ENCODE measurements at regions not wholly inside any gene's neighbourhood (a gene's known extent, or its start where the extent isn't known, plus 50 kb on each side); places are given as distances from the start of the nearest gene placed in this dataset.

DNA sequence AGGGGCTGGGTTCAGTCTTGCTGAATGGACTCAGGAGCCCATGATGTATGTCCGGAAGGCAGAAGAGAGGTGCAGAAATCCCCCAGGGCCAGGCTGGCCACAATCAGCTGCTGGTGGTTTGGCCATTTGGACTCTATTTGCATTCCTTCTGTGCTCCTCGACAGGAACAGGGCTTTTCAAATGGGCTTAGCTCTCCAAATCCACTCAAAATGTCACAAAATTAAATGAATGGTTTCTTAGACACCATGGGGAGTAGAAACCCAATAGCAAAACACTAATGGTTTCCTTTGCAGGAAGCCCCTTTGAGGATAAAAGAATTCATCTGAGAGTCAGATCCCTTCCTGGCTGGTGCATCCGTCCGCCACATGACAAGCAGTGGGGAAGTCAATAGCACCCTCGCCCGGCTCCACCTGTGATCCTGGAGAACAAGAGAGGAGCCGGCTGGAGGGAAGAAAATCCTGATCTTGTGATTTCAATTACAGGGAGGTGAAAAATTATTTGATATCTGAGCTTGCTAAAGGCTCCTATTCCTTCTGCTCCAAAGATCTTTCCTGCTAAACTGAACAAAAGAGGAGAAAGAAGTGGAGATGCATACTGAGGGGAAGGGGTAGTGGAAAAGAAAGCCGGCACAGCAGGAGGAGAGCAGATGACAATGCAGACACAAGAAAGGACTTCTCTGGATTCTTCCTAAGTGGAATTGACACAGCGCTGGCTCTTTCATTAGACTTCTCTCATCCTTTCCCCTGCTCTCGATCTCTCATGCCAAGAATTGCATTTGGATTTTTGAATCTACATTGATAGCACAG, 190.7 kb downstream of the C7orf25 start:
- Histone ChIP-seq H2AFZ (ENCODE audit: low read depth, low read length, poor library complexity, severe bottlenecking) (no peak overlapping the region), H3K79me2 (ENCODE audit: insufficient read depth, low read length) (no peaks in the 10 kb centered on the region), H3K27me3 (ENCODE audit: insufficient read depth, low read length) (no peaks in the 10 kb centered on the region), H4K20me1 (ENCODE audit: insufficient read depth) (no peaks in the 10 kb centered on the region), H3K4me1 (ENCODE audit: control insufficient read depth in 1 of 2, insufficient read depth in 2 of 2, low read length in 2 of 2) (no peaks in the 10 kb centered on the region), H3K4me3 (replicated peaks in 1 of 2; ENCODE audit: low read depth in 1 of 2, low read length in 2 of 2) (no peak overlapping the region), H3K4me2 (ENCODE audit: low read length) (no peak overlapping the region), H3K27ac (ENCODE audit: low read depth, low read length) (no peak overlapping the region), H3K9ac (ENCODE audit: low read length) (no peak overlapping the region), H3K36me3 (ENCODE audit: control insufficient read depth in 1 of 2, insufficient read depth in 2 of 2, low read length in 2 of 2) (no peaks in the 10 kb centered on the region), H3K9me2 (ENCODE audit: insufficient read depth) (no peaks in the 10 kb centered on the region), H3K9me3 (ENCODE audit: control insufficient read depth in 1 of 2, insufficient read depth in 1 of 2, low read depth in 1 of 2, low read length in 2 of 2) (no peaks in the 10 kb centered on the region; a peak in 1 of 4 replicates)
- RAD21 ChIA-PET (ENCODE audit: low non-redundant PET in 1 of 2, low total read pairs in 2 of 2, uncharacterized antibody in 2 of 2, unreplicated experiment in 2 of 2), result no interaction called here
- POLR2A ChIA-PET, result no interaction called here
- no TSS peak for BruUV-seq (replicated peaks)
- DNase-seq (ENCODE audit: low read depth, low spot score) (no peak), ATAC-seq (no peak)
- CTCF ChIA-PET, result no interaction called here
- TF ChIP-seq JUND (IDR thresholded peaks at IDR 0.05) (no peak), RAD21 (IDR thresholded peaks at IDR 0.05; ENCODE audit: low read depth) (no peak), TCF7L2 (IDR thresholded peaks at IDR 0.05; ENCODE audit: borderline replicate concordance, extremely low read depth, insufficient read depth, insufficient read length) (no peak)
- TF ChIP-seq, protein P1, sequence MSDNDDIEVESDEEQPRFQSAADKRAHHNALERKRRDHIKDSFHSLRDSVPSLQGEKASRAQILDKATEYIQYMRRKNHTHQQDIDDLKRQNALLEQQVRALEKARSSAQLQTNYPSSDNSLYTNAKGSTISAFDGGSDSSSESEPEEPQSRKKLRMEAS (IDR thresholded peaks at IDR 0.05), result no peak
- intact Hi-C loops (cut with micrococcal nuclease), result no loop called here

GRCh38 chr7:42720012-42720411, 191.9 kb downstream of the C7orf25 start:
- no peaks in the 10 kb centered on the region for H4K20me1 ChIP-seq (ENCODE audit: insufficient read depth)
- no peak overlapping the region for H3K4me2 ChIP-seq (ENCODE audit: low read length)
- DNase-seq (ENCODE audit: low read depth, low spot score) (no peak), ATAC-seq (no peak)
- no peak overlapping the region for H2AFZ ChIP-seq (ENCODE audit: low read depth, low read length, poor library complexity, severe bottlenecking)
- H3K9me3 ChIP-seq (ENCODE audit: control insufficient read depth in 1 of 2, insufficient read depth in 1 of 2, low read depth in 1 of 2, low read length in 2 of 2), result no peaks in the 10 kb centered on the region; a peak in 1 of 4 replicates
- no peak overlapping the region for H3K27ac ChIP-seq (ENCODE audit: low read depth, low read length)
- ChIA-PET CTCF (no interaction called here), POLR2A (no interaction called here), RAD21 (ENCODE audit: low non-redundant PET in 1 of 2, low total read pairs in 2 of 2, uncharacterized antibody in 2 of 2, unreplicated experiment in 2 of 2) (no interaction called here)
- no peaks in the 10 kb centered on the region for H3K27me3 ChIP-seq (ENCODE audit: insufficient read depth, low read length)
- H3K9me2 ChIP-seq (ENCODE audit: insufficient read depth), result no peaks in the 10 kb centered on the region
- H3K4me1 ChIP-seq (ENCODE audit: control insufficient read depth in 1 of 2, insufficient read depth in 2 of 2, low read length in 2 of 2), result no peaks in the 10 kb centered on the region
- no TSS peak for BruUV-seq (replicated peaks)
- intact Hi-C loops (cut with micrococcal nuclease), result no loop called here
- H3K79me2 ChIP-seq (ENCODE audit: insufficient read depth, low read length), result no peaks in the 10 kb centered on the region
- no peaks in the 10 kb centered on the region for H3K36me3 ChIP-seq (ENCODE audit: control insufficient read depth in 1 of 2, insufficient read depth in 2 of 2, low read length in 2 of 2)
- H3K9ac ChIP-seq (ENCODE audit: low read length), result no peak overlapping the region
- no peak overlapping the region for H3K4me3 ChIP-seq (replicated peaks in 1 of 2; ENCODE audit: low read depth in 1 of 2, low read length in 2 of 2)
- TF ChIP-seq, protein P2, sequence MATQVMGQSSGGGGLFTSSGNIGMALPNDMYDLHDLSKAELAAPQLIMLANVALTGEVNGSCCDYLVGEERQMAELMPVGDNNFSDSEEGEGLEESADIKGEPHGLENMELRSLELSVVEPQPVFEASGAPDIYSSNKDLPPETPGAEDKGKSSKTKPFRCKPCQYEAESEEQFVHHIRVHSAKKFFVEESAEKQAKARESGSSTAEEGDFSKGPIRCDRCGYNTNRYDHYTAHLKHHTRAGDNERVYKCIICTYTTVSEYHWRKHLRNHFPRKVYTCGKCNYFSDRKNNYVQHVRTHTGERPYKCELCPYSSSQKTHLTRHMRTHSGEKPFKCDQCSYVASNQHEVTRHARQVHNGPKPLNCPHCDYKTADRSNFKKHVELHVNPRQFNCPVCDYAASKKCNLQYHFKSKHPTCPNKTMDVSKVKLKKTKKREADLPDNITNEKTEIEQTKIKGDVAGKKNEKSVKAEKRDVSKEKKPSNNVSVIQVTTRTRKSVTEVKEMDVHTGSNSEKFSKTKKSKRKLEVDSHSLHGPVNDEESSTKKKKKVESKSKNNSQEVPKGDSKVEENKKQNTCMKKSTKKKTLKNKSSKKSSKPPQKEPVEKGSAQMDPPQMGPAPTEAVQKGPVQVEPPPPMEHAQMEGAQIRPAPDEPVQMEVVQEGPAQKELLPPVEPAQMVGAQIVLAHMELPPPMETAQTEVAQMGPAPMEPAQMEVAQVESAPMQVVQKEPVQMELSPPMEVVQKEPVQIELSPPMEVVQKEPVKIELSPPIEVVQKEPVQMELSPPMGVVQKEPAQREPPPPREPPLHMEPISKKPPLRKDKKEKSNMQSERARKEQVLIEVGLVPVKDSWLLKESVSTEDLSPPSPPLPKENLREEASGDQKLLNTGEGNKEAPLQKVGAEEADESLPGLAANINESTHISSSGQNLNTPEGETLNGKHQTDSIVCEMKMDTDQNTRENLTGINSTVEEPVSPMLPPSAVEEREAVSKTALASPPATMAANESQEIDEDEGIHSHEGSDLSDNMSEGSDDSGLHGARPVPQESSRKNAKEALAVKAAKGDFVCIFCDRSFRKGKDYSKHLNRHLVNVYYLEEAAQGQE (IDR thresholded peaks at IDR 0.05; ENCODE audit: low read depth), result no peak
- TF ChIP-seq ZFX (IDR thresholded peaks at IDR 0.05) (no peak), EZH2phosphoT487 (IDR thresholded peaks at IDR 0.05; ENCODE audit: borderline replicate concordance) (no peak), ELF1 (IDR thresholded peaks at IDR 0.05; ENCODE audit: borderline replicate concordance, low read depth) (no peak), SP1 (IDR thresholded peaks at IDR 0.05; ENCODE audit: low read depth) (no peak), ZNF274 (IDR thresholded peaks at IDR 0.05; ENCODE audit: low read depth, low read length) (no peak), YY1 (IDR thresholded peaks at IDR 0.05; ENCODE audit: extremely low read depth, insufficient replicate concordance, low read depth, low read length) (no peak), RAD21 (IDR thresholded peaks at IDR 0.05; ENCODE audit: low read depth) (no peak)
- TF ChIP-seq, protein P3, sequence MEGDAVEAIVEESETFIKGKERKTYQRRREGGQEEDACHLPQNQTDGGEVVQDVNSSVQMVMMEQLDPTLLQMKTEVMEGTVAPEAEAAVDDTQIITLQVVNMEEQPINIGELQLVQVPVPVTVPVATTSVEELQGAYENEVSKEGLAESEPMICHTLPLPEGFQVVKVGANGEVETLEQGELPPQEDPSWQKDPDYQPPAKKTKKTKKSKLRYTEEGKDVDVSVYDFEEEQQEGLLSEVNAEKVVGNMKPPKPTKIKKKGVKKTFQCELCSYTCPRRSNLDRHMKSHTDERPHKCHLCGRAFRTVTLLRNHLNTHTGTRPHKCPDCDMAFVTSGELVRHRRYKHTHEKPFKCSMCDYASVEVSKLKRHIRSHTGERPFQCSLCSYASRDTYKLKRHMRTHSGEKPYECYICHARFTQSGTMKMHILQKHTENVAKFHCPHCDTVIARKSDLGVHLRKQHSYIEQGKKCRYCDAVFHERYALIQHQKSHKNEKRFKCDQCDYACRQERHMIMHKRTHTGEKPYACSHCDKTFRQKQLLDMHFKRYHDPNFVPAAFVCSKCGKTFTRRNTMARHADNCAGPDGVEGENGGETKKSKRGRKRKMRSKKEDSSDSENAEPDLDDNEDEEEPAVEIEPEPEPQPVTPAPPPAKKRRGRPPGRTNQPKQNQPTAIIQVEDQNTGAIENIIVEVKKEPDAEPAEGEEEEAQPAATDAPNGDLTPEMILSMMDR (IDR thresholded peaks at IDR 0.05 in 2 of 3, conservative IDR thresholded peaks at IDR 0.05 in 1 of 3; ENCODE audit: borderline replicate concordance in 1 of 3, insufficient read depth in 1 of 3, low read depth in 2 of 3, low read length in 2 of 3), result no peak
- TF ChIP-seq, protein P1 (IDR thresholded peaks at IDR 0.05), result no peak
- TF ChIP-seq, protein P4, sequence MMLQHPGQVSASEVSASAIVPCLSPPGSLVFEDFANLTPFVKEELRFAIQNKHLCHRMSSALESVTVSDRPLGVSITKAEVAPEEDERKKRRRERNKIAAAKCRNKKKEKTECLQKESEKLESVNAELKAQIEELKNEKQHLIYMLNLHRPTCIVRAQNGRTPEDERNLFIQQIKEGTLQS (IDR thresholded peaks at IDR 0.05), result no peak
